22Rv1 (cell line): ENCODE measurements at regions not wholly inside any gene's neighbourhood (a gene's known extent, or its start where the extent isn't known, plus 50 kb on each side); places are given as distances from the start of the nearest gene placed in this dataset.

ENCODE experiments used
- H3K27ac ChIP-seq: fragments of 450-650 bp; 2 replicates; pipeline ENCODE4 v1.5.1; 2017
- ZFX ChIP-seq: fragments of 450-650 bp; IDR thresholded peaks from 2 replicates; pipeline ENCODE4 v1.6.1; 2017; ENCODE audit warnings: antibody characterized with exemption, borderline replicate concordance
- TF ChIP-seq, protein P1 (sequence below): fragments of 450-650 bp; IDR thresholded peaks from 2 replicates; pipeline ENCODE4 v1.5.1; 2017; ENCODE audit warnings: mild to moderate bottlenecking

DNA sequence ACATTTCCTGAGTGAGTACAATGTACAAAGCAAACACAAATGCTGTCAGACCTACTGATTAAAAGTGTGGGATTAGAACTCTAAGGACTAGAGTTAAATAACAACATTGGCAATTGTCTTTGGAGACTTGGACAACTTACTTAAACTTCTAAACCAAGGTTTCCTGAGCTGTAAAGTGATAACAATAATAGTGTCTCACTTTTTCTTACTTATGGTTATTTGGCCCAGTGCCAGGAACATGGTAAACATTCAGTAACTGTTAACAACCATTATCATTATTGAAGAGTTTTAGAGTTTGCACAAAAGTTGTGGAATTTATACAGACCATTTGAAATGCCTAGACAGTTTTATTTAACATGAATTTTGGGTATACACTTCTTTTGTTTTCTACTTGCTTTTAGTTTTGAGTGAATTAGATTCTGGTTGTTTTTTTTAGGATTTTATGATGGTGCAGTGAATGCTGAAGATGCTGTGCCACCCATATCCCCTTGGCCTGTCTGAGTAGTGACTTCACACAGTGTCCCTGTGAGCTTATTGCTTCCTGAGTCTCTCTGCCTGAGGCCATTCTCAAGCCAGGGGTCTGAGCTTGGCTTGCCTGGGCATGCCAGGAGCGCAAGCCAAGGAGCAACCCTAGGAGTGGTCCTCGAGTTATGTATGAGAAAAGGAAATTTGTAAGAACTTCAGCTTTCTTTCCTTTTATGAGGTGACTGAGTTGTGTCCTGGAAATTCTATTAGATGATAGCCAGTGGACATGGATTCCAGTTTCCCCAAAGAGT is 932.8 kb downstream of the TTLL7 start:
- no peak overlapping the region for H3K27ac ChIP-seq
- no peak for TF ChIP-seq ZFX
- TF ChIP-seq, protein P1, sequence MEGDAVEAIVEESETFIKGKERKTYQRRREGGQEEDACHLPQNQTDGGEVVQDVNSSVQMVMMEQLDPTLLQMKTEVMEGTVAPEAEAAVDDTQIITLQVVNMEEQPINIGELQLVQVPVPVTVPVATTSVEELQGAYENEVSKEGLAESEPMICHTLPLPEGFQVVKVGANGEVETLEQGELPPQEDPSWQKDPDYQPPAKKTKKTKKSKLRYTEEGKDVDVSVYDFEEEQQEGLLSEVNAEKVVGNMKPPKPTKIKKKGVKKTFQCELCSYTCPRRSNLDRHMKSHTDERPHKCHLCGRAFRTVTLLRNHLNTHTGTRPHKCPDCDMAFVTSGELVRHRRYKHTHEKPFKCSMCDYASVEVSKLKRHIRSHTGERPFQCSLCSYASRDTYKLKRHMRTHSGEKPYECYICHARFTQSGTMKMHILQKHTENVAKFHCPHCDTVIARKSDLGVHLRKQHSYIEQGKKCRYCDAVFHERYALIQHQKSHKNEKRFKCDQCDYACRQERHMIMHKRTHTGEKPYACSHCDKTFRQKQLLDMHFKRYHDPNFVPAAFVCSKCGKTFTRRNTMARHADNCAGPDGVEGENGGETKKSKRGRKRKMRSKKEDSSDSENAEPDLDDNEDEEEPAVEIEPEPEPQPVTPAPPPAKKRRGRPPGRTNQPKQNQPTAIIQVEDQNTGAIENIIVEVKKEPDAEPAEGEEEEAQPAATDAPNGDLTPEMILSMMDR = no peak

DNA sequence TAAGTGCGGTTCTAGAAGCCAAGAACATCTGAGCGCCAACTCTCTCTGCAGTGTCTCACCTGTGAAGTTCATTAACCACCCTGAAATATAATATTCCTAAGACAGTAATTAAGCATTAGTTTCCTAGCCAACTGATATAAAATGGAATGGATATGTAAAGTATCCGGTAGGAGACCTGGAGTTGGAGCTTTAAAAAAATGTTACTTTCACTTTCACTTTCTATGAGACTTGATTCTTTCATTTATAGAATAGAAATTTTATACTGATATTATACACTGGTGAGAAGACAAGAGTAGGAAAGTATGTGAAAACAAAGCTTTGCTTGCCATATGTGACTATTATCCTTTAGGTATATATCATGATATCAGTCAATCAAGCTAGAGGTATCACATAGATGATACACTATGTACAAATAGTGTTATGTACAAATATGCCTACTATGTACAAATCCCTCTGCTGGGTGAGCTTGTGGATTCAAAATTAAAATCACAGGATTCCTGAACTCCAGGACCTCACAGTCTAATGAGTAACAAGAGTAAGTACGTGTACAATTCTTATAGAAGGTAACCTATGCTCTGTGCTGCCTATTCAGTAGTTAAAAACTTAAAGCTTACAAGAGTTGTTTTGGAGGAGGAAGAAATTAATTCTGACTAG is 934.2 kb downstream of the TTLL7 start:
- TF ChIP-seq, protein P1 = no peak
- TF ChIP-seq ZFX = no peak
- no peak overlapping the region for H3K27ac ChIP-seq

DNA sequence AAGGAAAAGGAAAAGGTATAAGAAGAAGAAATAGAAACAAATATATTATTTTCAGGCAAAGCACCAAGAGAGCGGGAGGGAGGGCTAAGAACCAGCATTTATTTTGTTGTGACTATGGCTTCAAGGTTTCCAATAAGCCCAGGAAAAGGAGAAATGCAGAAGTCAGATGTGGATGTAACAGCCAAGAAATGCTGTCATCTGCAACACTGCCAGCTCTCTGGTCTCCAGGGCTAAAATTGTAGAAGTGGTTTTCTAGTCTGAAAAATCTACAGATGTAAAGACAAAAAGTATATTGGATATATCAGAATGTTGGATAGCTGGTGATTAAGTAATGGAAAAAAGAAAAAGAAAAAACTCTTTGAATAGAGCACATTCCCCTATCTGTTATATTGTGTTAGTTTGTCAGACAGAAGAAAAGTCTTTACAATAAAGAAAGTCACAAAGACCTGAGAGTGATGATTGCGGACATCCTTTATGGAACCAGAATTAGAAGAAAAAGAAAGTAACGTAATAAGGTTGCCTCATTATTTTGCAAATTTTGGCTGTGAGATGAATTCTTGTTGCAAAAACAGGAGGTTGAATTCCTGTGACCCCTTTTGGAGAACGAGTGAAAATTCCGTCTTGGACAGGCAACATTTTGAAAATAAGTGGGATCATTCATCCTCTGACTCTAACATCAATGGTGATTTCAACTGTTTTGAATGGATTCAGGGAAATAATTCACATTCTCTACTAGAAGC is 938.1 kb downstream of the TTLL7 start:
- TF ChIP-seq, protein P1 = no peak
- TF ChIP-seq ZFX = no peak
- H3K27ac ChIP-seq = no peak overlapping the region

DNA sequence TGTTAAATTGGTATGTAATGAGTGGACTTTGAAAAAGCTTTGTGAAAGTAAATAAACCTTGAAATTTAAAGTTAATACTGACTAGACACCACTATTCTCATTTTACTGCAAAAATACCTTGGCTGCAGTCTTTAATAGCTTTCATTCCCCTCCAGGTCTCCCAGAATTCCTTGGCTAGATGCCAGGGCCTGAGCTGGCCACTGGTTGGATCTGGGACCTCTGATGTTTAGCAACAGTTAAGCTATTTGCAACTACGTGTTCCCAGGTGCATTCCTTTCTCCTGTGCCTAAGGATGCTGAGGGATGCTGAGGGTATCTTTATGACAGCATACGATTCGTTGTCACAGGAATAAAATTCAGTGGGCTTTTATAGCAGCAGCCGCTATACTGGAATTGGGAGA is 938.7 kb downstream of the TTLL7 start:
- no peak overlapping the region for H3K27ac ChIP-seq
- TF ChIP-seq, protein P1 = no peak
- no peak for TF ChIP-seq ZFX

DNA sequence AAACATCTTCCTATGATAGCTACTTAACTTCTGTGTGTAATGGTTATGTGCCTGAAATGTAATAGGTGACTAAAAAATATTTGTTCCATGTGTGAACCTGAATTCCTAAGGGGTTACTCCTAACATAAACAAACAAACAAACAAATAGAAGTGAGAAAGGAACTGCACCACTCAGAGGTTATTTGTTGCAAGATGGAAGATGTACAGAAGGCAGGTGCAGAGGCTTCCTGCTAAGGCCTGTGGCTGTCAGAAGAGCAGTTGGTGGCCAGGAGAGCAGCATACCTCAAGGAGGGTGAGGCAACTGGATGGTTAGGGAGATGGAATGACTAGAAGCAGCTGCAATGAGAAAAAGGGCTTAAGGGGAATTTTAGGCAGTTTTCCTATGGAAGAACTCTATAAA is 940.6 kb downstream of the TTLL7 start:
- no peak overlapping the region for H3K27ac ChIP-seq
- TF ChIP-seq, protein P1 = no peak

DNA sequence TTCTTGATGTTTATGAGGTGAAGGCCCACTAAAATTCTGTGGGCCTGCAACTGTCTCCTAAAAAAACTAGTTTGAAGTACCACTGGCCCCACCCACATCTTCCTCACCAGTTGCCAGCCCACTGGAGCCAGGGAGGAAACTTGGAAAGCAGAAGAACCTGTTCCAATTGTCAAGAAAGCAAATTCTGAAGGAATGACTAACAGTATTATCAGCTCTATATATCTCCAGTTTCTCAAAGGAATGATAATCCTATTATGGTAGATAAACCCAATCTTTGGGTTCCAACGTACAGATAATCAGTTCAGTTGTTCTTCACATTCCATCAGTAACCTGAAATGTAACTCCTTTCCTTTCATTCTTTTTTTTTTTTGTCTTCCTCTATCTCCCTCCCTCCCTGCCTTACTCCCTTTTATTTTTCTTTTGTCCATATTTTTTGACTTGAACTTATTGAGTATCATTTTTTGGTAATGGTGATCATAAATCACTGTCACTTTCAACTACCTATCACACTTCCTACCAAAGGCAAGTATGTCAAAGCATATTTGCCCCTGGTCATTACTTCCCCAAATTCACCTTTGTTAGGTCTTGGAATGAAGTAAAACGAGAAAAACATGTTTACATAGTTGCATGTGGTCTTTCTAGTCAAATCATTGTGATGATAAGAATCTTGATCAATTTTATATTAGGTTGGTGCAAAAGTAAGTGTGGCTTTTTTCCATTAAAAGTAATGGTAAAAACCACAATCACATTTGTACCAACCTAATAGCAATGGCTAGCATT is 943.4 kb downstream of the TTLL7 start:
- H3K27ac ChIP-seq = no peak overlapping the region

More for the DNA sequence above, 943.4 kb downstream of the TTLL7 start:
- no peak for TF ChIP-seq ZFX
- TF ChIP-seq, protein P1 = no peak
